Peyer's patch (tissue), 4 donors: ENCODE measurements at regions not wholly inside any gene's neighbourhood (a gene's known extent, or its start where the extent isn't known, plus 50 kb on each side); places are given as distances from the start of the nearest gene placed in this dataset.

Source experiments
- POLR2A ChIP-seq, 2 donors: fragments of 450-650 bp; IDR thresholded peaks; one replicate each; pipeline ENCODE4 v1.5.1; 2017; ENCODE audit warnings: antibody characterized with exemption in 2 of 2, mild to moderate bottlenecking in 2 of 2, moderate library complexity in 2 of 2
- TF ChIP-seq, protein P1 (sequence below), 6 experiments: fragments of 450-650 bp in 4 of 6; fragments of 200-600 bp in 2 of 6; sonication (generic) in 1 of 6; IDR thresholded peaks; one replicate each; pipeline ENCODE4 v1.5.1; 2017 to 2019; ENCODE audit warnings: antibody characterized with exemption in 6 of 6, mild to moderate bottlenecking in 3 of 6, moderate library complexity in 1 of 6

DNA sequence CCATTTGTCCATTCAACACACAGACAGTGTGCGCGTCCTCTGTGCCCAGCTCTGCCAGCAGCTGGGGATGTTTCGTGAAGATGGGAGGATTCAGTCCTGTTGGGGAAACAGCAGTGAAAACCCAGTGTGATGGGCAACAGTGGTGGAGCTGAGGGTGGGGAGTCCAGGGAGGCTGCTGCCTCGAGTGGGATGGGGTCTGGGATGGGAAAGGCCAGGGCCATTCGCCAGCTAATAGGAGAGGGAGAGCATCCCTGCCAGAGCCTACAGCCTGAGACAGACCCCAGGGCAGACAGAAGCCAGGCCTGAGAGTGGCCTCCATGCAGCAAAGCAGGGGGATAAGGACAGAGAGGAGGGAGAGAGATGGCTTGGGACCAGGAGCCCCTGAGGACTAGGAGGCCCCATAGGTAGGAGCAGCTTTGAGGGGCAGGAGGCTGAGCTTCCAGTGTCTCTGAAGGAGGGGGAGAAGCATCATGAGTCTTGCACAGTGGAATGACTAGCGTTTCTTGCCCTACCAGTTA is 252.6 kb downstream of the NPHP4 start:
- TF ChIP-seq, protein P1, sequence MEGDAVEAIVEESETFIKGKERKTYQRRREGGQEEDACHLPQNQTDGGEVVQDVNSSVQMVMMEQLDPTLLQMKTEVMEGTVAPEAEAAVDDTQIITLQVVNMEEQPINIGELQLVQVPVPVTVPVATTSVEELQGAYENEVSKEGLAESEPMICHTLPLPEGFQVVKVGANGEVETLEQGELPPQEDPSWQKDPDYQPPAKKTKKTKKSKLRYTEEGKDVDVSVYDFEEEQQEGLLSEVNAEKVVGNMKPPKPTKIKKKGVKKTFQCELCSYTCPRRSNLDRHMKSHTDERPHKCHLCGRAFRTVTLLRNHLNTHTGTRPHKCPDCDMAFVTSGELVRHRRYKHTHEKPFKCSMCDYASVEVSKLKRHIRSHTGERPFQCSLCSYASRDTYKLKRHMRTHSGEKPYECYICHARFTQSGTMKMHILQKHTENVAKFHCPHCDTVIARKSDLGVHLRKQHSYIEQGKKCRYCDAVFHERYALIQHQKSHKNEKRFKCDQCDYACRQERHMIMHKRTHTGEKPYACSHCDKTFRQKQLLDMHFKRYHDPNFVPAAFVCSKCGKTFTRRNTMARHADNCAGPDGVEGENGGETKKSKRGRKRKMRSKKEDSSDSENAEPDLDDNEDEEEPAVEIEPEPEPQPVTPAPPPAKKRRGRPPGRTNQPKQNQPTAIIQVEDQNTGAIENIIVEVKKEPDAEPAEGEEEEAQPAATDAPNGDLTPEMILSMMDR (IDR thresholded peaks at IDR 0.05): no peak
- no peak for TF ChIP-seq POLR2A (IDR thresholded peaks at IDR 0.05)
